K562 (cell line): ENCODE measurements at regions not wholly inside any gene's neighbourhood (a gene's known extent, or its start where the extent isn't known, plus 50 kb on each side); places are given as distances from the start of the nearest gene placed in this dataset.
A peak's percentile ranks its signal among the peaks of the same experiment; 100 is the strongest.

Experiments
- ATAC-seq: fragments of 200-7000 bp; cut with Tn5 transposase; 3 replicates; pipeline ENCODE4 v1.9.1; 2020; ENCODE audit warnings: moderate library complexity
- BruUV-seq: library from RNA; stranded (reverse); fragments of 400-500 nt; replicated peaks from 2 replicates; lab custom pipeline; 2021; lab: Mats Ljungman, UMichigan
- CTCF ChIA-PET: fragments of 300-600 bp; formaldehyde crosslinking; extraction: SDS; loops from one replicate; lab custom pipeline; 2021; ENCODE audit warnings: low intra/inter-chr PET ratio; lab: Yijun Ruan, JAX
- POLR2A ChIA-PET: fragments of 300-600, 350-650 bp; sonication (Branson Sonifier 250); formaldehyde crosslinking; extraction: SDS; loops from one replicate; lab custom pipeline; 2021; ENCODE audit warnings: antibody characterized with exemption, inconsistent platforms; lab: Yijun Ruan, JAX
- DNase-seq, 4 experiments: peaks; one replicate each; pipeline versions ENCODE4 v3.0.0 to v3.0.0-alpha.2; 2011 to 2018; ENCODE audit warnings: low spot score in 3 of 4, mixed read lengths in 3 of 4; ENCODE audit errors: extremely low read depth in 1 of 4
- FAIRE-seq: peaks from 2 replicates; lab custom pipeline; 2011; peaks lifted over from hg19 to GRCh38; lab: Jason Lieb, UNC
- H2AFZ ChIP-seq: 2 replicates; pipeline ENCODE4 v1.6.0; 2011; ENCODE audit warnings: low read depth, low read length, control low read depth, inconsistent platforms
- H3K27ac ChIP-seq: fragments of 200-600 bp; 3 replicates; pipeline ENCODE4 v1.8.0; 2011; ENCODE audit warnings: low read depth, mild to moderate bottlenecking, control low read depth, inconsistent platforms, low read length, moderate library complexity, mixed read lengths; ENCODE audit errors: extremely low read depth
- H3K27me3 ChIP-seq, 2 experiments: fragments of 300-600 bp in 1 of 2; 2 replicates in 1 of 2; 3 replicates in 1 of 2; pipeline versions ENCODE4 v1.6.0 to v1.8.0; 2011; ENCODE audit warnings: inconsistent platforms in 2 of 2, low read length in 2 of 2, mild to moderate bottlenecking in 1 of 2, mixed read lengths in 1 of 2, moderate library complexity in 1 of 2; ENCODE audit not compliant: control insufficient read depth in 2 of 2, insufficient read depth in 2 of 2
- H3K36me3 ChIP-seq: fragments of 300-600 bp; 3 replicates; pipeline ENCODE4 v1.8.0; 2011; ENCODE audit warnings: mild to moderate bottlenecking, low read length, inconsistent platforms; ENCODE audit not compliant: control insufficient read depth, insufficient read depth
- H3K4me1 ChIP-seq, 2 experiments: fragments of 200-600 bp in 1 of 2; replicated peaks in 1 of 2; 2 replicates in 1 of 2; 3 replicates in 1 of 2; pipeline versions ENCODE4 v1.5.1 to v1.8.0; 2011; ENCODE audit warnings: inconsistent platforms in 2 of 2, low read length in 2 of 2, mild to moderate bottlenecking in 1 of 2, mixed read lengths in 1 of 2, moderate library complexity in 1 of 2; ENCODE audit not compliant: control insufficient read depth in 2 of 2, insufficient read depth in 2 of 2
- H3K4me2 ChIP-seq: 2 replicates; pipeline ENCODE4 v1.6.1; 2011; ENCODE audit warnings: low read length, control low read depth, inconsistent platforms, mixed read lengths; ENCODE audit not compliant: insufficient read depth
- H3K4me3 ChIP-seq: fragments of 200-600 bp; sonication (generic), shearing (Covaris generic); 2 replicates; pipeline ENCODE4 v1.5.1; 2016; ENCODE audit warnings: control low read depth, inconsistent platforms
- H3K79me2 ChIP-seq: fragments of 200-600 bp; 3 replicates; pipeline ENCODE4 v1.8.0; 2011; ENCODE audit warnings: low read length, inconsistent platforms; ENCODE audit not compliant: control insufficient read depth, insufficient read depth
- H3K9ac ChIP-seq, 2 experiments: 2 replicates each; pipeline versions ENCODE4 v1.6.0 to v1.6.1; 2011; ENCODE audit warnings: low read depth in 2 of 2, low read length in 2 of 2, control low read depth in 1 of 2, inconsistent platforms in 1 of 2, mild to moderate bottlenecking in 1 of 2, mixed read lengths in 1 of 2; ENCODE audit not compliant: insufficient read depth in 1 of 2
- H3K9me1 ChIP-seq: one replicate; pipeline ENCODE4 v1.6.0; 2011; ENCODE audit warnings: inconsistent platforms, mild to moderate bottlenecking, low read length, moderate library complexity; ENCODE audit not compliant: control insufficient read depth, insufficient read depth
- H3K9me3 ChIP-seq: replicated peaks from 2 replicates; pipeline ENCODE4 v1.5.1; 2011; ENCODE audit warnings: low read depth, low read length, inconsistent platforms; ENCODE audit not compliant: control insufficient read depth, insufficient read depth
- H4K20me1 ChIP-seq: replicated peaks from 2 replicates; pipeline ENCODE4 v1.6.1; 2011; ENCODE audit warnings: low read length, inconsistent platforms, mixed read lengths; ENCODE audit not compliant: control insufficient read depth, insufficient read depth
- ARNT ChIP-seq, 2 experiments: fragments of 450-650 bp; IDR thresholded peaks; 2 replicates each; pipeline ENCODE4 v1.6.1; 2016; ENCODE audit warnings: mild to moderate bottlenecking in 1 of 2
- CAMTA2 ChIP-seq: fragments of 250-450 bp; sonication (Bioruptor Pico); conservative IDR thresholded peaks from 2 replicates; pipeline ENCODE4 v1.5.1; 2022
- CBX2 ChIP-seq: fragments of 200-600 bp; sonication (generic); IDR thresholded peaks from one replicate; pipeline ENCODE4 v1.6.1; 2012; ENCODE audit warnings: mild to moderate bottlenecking, low read length, inconsistent platforms; ENCODE audit not compliant: insufficient read depth, poor library complexity, severe bottlenecking
- GMEB1 ChIP-seq: fragments of 250-450 bp; sonication (Bioruptor Pico); IDR thresholded peaks from 2 replicates; pipeline ENCODE4 v1.4.0; 2020; ENCODE audit warnings: mild to moderate bottlenecking
- IRF1 ChIP-seq: sonication (generic); formaldehyde crosslinking; IDR thresholded peaks from 2 replicates; pipeline ENCODE4 v1.8.0; 2022; ENCODE audit warnings: missing genetic modification reagents, mild to moderate bottlenecking, borderline replicate concordance
- NFXL1 ChIP-seq: fragments of 450-650 bp; formaldehyde crosslinking; IDR thresholded peaks from 2 replicates; pipeline ENCODE4 v1.4.0; 2021; ENCODE audit warnings: mild to moderate bottlenecking
- RBM17 ChIP-seq: fragments of 200-400 bp; formaldehyde crosslinking; IDR thresholded peaks from 2 replicates; pipeline ENCODE4 v1.6.1; 2017; ENCODE audit warnings: low read depth, mild to moderate bottlenecking, low read length, borderline replicate concordance
- SRSF1 ChIP-seq: fragments of 200-400 bp; formaldehyde crosslinking; IDR thresholded peaks from 2 replicates; pipeline ENCODE4 v1.6.1; 2017; ENCODE audit warnings: mild to moderate bottlenecking, low read depth, low read length, moderate library complexity
- TFE3 ChIP-seq: fragments of 450-650 bp; formaldehyde crosslinking; IDR thresholded peaks from 2 replicates; pipeline ENCODE4 v1.4.0; 2020; ENCODE audit warnings: mild to moderate bottlenecking, mixed read lengths
- ZNF280B ChIP-seq: fragments of 250-450 bp; sonication (Bioruptor Pico); IDR thresholded peaks from 2 replicates; pipeline ENCODE4 v1.5.1; 2021; ENCODE audit warnings: mild to moderate bottlenecking
- ZNF764 ChIP-seq: fragments of 250-450 bp; sonication (Bioruptor Pico); IDR thresholded peaks from 2 replicates; pipeline ENCODE4 v1.4.0; 2020; ENCODE audit warnings: low read depth, mild to moderate bottlenecking, moderate library complexity
- ZNF778 ChIP-seq: fragments of 450-650 bp; formaldehyde crosslinking; IDR thresholded peaks from 2 replicates; pipeline ENCODE4 v1.4.0; 2020; ENCODE audit warnings: mild to moderate bottlenecking, moderate library complexity
- WGBS: fragments of 100-300 bp; shearing (Covaris generic); methylation state at CpG from one replicate; pipeline ENCODE4 v1.1.6; 2016; ENCODE audit warnings: low coverage, mixed read lengths; ENCODE audit not compliant: insufficient coverage; ENCODE audit errors: missing lambda C conversion rate; 5-methylcytosine and 5-hydroxymethylcytosine counted together
- in situ Hi-C: fragments of 300-500 bp; cut with MboI; formaldehyde crosslinking; loops from 4 replicates; pipeline ENCODE4 v1.15.0; 2018; ENCODE audit warnings: inconsistent platforms, mixed read lengths
- intact Hi-C: fragments of 100-400 bp; cut with micrococcal nuclease; formaldehyde crosslinking; loops from 2 replicates; pipeline ENCODE4 v1.14.2; 2022

GRCh38 chr16:6247150-6247549 is 1085.5 kb upstream of the RBFOX1 start:
- 0% methylated on average over 3 of the region's 3 CpGs for WGBS
- in situ Hi-C loops: no loop called here
- Histone ChIP-seq H4K20me1 (no peaks in the 10 kb centered on the region), H3K4me2 (no peak overlapping the region), H3K27ac (no peak overlapping the region), H3K4me1 (no peaks in the 10 kb centered on the region), H3K9me3 (no peaks in the 10 kb centered on the region), H2AFZ (no peak overlapping the region), H3K36me3 (no peaks in the 10 kb centered on the region), H3K9ac (no peak overlapping the region), H3K4me3 (no peak overlapping the region), H3K9me1 (no peaks in the 10 kb centered on the region), H3K79me2 (no peaks in the 10 kb centered on the region), H3K27me3 (no peaks in the 10 kb centered on the region)
- no peak for TF ChIP-seq CBX2
- peak; percentile 55 for TF ChIP-seq TFE3
- CTCF ChIA-PET: no interaction called here
- ATAC-seq: no peak
- no peak for FAIRE-seq
- POLR2A ChIA-PET: no interaction called here
- no TSS peak for BruUV-seq
- no peak for DNase-seq
- intact Hi-C loops: no loop called here

GRCh38 chr16:6246266-6246665 is 1086.4 kb upstream of the RBFOX1 start:
- Histone ChIP-seq H3K4me3 (no peak overlapping the region), H3K4me2 (no peak overlapping the region), H3K4me1 (no peaks in the 10 kb centered on the region), H4K20me1 (no peaks in the 10 kb centered on the region), H3K9me1 (no peaks in the 10 kb centered on the region), H3K27me3 (no peaks in the 10 kb centered on the region), H3K9me3 (no peaks in the 10 kb centered on the region), H3K9ac (no peak overlapping the region), H2AFZ (no peak overlapping the region), H3K27ac (no peak overlapping the region), H3K79me2 (no peaks in the 10 kb centered on the region), H3K36me3 (no peaks in the 10 kb centered on the region)
- ATAC-seq (no peak), FAIRE-seq (no peak), DNase-seq (no peak)
- intact Hi-C loops (no loop called here), in situ Hi-C loops (no loop called here)
- CTCF ChIA-PET: no interaction called here
- POLR2A ChIA-PET: no interaction called here
- no TSS peak for BruUV-seq
- TF ChIP-seq ZNF280B (CRISPR knock-in tag) (no peak), ZNF778 (no peak), CAMTA2 (CRISPR knock-in tag) (no peak), GMEB1 (CRISPR knock-in tag) (no peak), ARNT (IDR thresholded peaks at IDR 0.05) (no peak), IRF1 (no peak), ZNF764 (CRISPR knock-in tag) (no peak), NFXL1 (no peak), RBM17 (no peak), SRSF1 (no peak)
